ENCODE measurements at regions not wholly inside any gene's neighbourhood (a gene's known extent, or its start where the extent isn't known, plus 50 kb on each side); places are given as distances from the start of the nearest gene placed in this dataset.

DNA sequence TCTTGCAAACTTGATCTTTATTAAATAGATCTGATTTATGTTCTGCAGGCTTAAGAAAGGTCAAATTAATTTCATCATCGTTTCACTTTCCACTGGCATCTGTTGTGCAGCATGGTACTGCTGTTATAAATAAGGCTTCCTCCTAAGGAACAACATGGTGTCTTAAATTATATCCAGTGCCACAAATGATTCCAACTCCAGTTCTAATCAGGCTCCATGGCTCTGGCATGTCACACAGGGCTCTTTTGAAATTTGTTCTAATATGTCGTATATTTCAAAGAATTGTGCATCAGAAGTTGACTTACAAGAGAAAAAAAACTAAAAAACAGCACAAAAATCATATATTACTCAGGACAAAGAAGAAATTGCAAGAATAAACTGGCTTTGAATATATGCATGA is 1090.8 kb upstream of the CELF2 start:
- Histone ChIP-seq H3K27ac (no peak overlapping the region), H3K27me3 (no peaks in the 10 kb centered on the region), H3K4me3 (no peak overlapping the region), H3K9me3 (ENCODE audit: low read depth) (no peaks in the 10 kb centered on the region), H3K4me1 (ENCODE audit: low read depth) (no peaks in the 10 kb centered on the region), H3K36me3 (no peaks in the 10 kb centered on the region)
- TF ChIP-seq, protein P1, sequence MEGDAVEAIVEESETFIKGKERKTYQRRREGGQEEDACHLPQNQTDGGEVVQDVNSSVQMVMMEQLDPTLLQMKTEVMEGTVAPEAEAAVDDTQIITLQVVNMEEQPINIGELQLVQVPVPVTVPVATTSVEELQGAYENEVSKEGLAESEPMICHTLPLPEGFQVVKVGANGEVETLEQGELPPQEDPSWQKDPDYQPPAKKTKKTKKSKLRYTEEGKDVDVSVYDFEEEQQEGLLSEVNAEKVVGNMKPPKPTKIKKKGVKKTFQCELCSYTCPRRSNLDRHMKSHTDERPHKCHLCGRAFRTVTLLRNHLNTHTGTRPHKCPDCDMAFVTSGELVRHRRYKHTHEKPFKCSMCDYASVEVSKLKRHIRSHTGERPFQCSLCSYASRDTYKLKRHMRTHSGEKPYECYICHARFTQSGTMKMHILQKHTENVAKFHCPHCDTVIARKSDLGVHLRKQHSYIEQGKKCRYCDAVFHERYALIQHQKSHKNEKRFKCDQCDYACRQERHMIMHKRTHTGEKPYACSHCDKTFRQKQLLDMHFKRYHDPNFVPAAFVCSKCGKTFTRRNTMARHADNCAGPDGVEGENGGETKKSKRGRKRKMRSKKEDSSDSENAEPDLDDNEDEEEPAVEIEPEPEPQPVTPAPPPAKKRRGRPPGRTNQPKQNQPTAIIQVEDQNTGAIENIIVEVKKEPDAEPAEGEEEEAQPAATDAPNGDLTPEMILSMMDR (IDR thresholded peaks at IDR 0.05; ENCODE audit: low read depth, low read length): no peak
- no peak for DNase-seq (ENCODE audit: low read depth in 1 of 2, low spot score in 1 of 2)

DNA sequence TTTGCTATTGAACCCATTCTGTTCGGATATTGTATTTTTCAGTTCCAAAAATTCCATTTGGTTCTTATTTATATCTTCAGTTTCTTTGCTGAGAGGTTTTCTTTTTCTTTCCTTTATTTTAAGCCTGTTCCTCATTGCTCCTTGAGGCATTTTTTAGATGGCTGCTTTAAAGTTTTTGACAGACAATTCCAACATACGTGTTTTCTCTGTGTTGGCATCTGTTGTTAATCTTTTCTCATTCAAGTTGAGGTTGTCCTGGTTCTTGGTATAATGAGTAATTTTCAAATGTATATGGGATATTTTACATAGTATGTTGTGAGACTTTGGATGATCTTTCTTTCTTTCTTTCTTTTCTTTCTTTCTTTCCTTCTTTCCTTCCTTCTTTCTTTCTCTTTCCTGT is 1078.0 kb upstream of the CELF2 start:
- no peak overlapping the region for H3K4me3 ChIP-seq
- H3K27me3 ChIP-seq: no peaks in the 10 kb centered on the region
- no peaks in the 10 kb centered on the region for H3K9me3 ChIP-seq (ENCODE audit: low read depth)
- TF ChIP-seq, protein P1 (IDR thresholded peaks at IDR 0.05; ENCODE audit: low read depth, low read length): no peak
- H3K27ac ChIP-seq: no peak overlapping the region
- H3K36me3 ChIP-seq: no peaks in the 10 kb centered on the region
- peaks cover 8% of the 10 kb centered on the region for H3K4me1 ChIP-seq (ENCODE audit: low read depth)
- no peak for DNase-seq (ENCODE audit: low read depth in 1 of 2, low spot score in 1 of 2)

DNA sequence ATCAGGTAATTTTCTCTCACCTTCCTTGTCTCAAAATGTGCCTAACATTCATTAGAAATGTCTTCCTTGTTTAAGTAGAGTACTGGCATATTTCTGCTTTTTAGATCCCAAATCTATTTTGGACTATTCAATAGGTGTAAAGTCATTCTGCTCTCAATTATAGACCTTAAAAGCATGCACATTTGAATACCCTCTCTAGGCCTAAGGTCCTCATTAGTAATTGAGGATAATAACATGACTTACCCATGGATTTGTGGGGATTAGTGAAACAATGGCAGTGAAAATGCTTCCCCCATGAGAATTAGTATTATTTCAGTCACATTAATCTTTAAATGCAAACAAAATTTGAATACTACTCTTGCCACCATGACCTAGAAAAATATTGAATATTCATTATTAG is 1073.0 kb upstream of the CELF2 start:
- Histone ChIP-seq H3K4me1 (ENCODE audit: low read depth) (peaks cover 8% of the 10 kb centered on the region), H3K9me3 (ENCODE audit: low read depth) (no peaks in the 10 kb centered on the region), H3K36me3 (no peaks in the 10 kb centered on the region), H3K27ac (no peak overlapping the region), H3K27me3 (no peaks in the 10 kb centered on the region), H3K4me3 (no peak overlapping the region)
- no peak for DNase-seq (ENCODE audit: low read depth in 1 of 2, low spot score in 1 of 2)
- TF ChIP-seq, protein P1 (IDR thresholded peaks at IDR 0.05; ENCODE audit: low read depth, low read length): no peak

DNA sequence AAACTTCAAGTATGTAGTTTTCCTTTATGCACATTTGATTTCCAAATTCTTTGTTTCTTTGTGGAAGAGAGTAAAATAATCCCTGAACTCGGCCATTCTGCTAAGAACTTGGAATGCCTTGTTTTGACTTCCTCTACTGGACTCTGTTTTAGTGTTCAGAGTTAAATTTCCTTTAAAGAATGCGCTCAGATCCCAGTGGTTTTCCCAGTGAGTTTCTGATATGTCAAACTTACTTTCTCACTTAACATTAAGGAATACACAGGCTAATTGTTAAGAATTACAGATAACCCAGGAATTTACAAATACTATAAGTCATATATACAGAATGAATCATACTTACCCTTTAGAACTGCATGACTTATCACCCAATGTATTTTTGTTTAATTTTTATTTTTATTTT is 1067.6 kb upstream of the CELF2 start:
- Histone ChIP-seq H3K4me1 (ENCODE audit: low read depth) (no peaks in the 10 kb centered on the region), H3K9me3 (ENCODE audit: low read depth) (no peaks in the 10 kb centered on the region), H3K27me3 (no peaks in the 10 kb centered on the region), H3K36me3 (no peaks in the 10 kb centered on the region), H3K4me3 (no peak overlapping the region), H3K27ac (no peak overlapping the region)
- peak in 1 of 2 donors; percentile 28 for DNase-seq (ENCODE audit: low read depth in 1 of 2, low spot score in 1 of 2)
- TF ChIP-seq, protein P1 (IDR thresholded peaks at IDR 0.05; ENCODE audit: low read depth, low read length): no peak

DNA sequence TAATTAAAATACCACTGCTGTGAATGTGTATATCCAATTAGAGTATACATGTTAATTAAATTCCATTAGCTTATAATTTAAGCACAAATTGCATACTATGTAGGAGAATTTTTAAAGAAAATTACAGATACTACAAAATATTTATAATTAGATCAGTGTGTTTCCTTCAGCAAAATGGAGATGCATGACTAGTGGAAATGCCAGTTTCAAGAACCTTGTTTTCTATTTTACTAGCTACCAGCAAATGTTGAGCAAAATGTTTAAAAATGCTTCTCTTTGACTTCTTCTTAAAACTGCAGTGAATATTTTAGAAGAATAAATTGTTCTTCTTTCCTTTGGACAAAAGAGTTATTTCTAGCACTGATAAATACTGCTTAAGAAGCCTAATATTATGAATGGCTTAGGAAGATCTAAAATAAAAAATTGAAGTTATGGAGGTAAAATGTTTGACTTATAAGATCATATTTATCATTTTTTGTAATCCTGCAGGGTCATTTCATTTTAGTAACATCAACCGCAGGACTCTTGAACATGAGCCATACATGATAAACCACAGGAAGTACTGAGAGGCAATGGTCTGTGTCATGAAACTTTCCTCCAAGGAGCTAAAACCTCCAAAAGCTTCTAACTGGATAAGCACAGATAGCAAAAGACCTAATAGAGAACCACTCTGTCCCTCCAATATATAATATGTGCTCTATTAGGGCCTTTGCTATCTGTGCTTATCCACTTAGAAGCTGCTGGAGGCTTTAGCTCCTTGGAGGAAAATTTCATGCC is 1066.0 kb upstream of the CELF2 start:
- Histone ChIP-seq H3K27me3 (no peaks in the 10 kb centered on the region), H3K9me3 (ENCODE audit: low read depth) (no peaks in the 10 kb centered on the region), H3K36me3 (no peaks in the 10 kb centered on the region), H3K4me1 (ENCODE audit: low read depth) (no peaks in the 10 kb centered on the region), H3K27ac (no peak overlapping the region), H3K4me3 (no peak overlapping the region)
- TF ChIP-seq, protein P1 (IDR thresholded peaks at IDR 0.05; ENCODE audit: low read depth, low read length): no peak
- peak in 1 of 2 donors; percentile 82 for DNase-seq (ENCODE audit: low read depth in 1 of 2, low spot score in 1 of 2)
